DMS79 treated with DMSO at 0.1 percent for 48 hours (cell line): ENCODE measurements at regions not wholly inside any gene's neighbourhood (a gene's known extent, or its start where the extent isn't known, plus 50 kb on each side); places are given as distances from the start of the nearest gene placed in this dataset.

Experiments
- DNase-seq: peaks from one replicate; lab custom pipeline; 2025; lab: John Stamatoyannopoulos, UW

DNA sequence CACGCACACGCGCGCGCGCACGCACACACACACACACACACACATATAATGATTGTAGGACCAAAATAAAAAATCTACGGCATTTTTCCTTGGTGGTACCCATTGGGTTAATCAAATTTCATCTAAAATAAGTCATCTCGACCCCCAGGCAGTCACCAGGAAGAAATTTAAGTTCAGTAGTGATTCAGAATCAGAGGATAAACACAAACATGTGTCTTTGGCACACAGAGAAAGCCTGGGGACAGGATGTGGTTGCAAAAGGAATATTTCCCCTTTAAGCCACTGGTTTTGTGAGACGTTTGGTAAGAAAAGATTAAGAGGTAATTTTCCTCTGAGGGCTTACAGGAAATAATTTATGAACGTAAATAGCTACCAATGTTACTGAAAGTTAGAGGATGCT, 171.6 kb upstream of the PIEZO2 start:
- DNase-seq, result no peak

DNA sequence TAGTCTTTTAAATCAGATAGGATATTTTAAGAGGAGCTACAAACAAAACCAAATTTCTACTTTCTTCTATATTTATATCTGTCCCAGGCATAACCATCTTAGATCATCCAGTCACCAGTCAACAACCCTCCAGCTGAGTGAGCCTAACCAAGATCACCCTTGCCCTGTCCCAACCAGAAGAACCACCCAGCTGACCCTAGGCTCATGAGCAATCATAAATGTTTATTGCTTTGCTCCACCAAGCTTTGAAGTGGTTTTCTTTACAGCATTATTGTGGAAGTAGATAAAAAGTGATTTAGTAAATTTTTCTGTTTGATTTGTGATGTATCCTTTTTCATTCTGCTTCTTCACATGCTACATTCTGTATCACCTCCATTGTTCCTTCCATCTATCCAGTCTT, 167.2 kb upstream of the PIEZO2 start:
- no peak for DNase-seq

DNA sequence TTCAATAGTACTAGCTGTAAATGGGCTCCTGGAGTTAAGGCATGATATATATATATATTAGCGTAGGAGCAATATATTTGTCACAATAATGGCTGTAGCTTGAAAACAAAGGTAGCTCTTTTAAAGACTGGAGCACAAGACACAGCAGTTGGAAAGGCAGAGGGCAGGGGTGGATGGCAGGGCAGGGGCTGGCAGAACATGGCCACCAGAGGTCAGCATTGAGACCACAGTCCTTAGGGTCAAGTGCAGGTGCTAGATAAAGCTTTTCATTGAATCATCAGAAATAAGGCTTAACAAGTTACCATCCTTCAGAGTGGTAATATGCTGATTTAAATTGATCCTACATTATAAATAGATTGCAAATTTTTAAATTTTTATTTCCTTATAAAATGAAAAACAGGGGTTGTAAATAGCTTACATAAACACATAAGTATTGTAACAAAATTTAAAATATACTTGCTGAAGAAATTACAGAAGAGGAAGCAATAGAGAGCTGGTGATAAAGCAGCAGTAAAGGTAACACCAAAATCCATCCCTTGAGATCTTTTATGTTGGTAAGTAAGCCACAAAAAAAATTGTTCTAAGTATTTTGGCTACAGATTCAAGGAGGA, 161.2 kb upstream of the PIEZO2 start:
- peak; percentile 10 for DNase-seq

DNA sequence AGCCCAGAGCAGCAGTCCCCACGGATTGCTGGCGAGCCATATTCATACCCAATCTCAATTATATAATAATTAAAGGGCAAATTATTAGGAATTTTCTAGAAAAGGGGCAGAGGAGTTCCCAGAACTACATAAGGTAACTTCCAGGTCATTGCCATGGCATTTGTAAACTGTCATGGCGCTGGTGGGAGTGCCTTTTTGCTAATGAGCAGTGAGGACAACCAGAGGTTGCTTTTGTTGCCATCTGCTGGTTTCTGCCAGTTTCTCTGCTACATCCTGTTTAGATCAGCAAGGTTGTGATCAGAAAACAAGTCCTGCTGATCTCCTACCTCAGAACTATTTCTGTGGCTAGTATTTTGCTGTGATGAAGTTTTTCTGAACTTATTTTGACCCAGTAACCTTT, 159.8 kb upstream of the PIEZO2 start:
- DNase-seq, result no peak

DNA sequence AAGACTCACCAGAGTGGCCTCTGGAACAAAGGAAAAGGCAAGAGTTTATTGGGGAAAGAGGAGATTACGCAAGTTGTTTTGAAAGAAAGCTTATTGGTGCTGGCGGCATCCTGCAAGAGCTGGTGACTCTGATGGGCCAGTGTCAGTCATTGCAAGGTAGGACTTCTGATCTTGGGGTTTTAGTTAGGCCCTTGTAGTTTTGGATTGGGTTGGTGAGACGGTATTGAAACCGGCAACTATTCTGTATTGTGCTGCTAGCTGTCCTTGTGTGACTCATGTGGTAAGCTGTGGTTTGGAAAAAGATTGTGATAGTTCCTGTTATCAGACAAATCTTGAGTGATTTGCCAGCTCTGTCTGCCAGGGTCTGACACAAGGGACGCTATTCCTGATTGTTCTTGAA, 159.1 kb upstream of the PIEZO2 start:
- DNase-seq, result no peak

DNA sequence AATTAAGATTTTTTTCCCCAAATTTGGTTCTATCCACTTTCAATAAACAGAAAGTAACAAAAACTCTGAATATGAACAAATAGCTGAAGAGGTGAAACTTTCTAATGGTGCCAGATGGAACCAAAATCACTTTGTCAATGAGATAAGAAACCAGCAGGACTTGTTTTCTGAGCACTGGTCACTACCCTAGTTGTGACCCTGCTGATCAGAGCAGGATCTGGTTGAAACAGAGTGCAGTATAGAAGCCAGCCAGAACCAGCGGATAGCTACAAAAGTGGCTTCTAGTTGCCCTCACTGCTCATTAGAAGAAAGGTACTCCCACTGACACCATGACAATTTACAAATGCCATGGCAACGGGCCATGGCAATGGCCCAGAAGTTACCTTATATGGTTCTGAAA, 158.3 kb upstream of the PIEZO2 start:
- no peak for DNase-seq

DNA sequence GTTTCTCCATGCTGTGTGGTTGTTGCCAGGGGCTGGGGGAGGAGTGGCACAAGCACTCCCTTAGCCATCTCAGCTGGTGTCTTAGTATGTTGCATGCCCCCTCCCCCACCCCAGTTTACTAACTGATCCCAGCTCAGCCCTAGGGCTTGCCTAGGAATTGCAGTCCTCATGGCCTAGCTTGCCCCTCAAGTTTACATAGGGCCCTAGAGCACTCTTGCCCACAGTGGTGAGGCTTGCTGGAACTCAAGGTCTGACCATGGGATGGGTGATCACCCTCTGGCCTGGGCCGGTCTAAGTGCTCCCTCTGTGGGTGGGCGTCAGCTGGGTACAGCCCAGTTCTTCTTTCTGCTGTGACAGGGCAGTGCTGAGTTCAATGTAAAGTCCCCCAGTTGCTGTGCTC, 156.1 kb upstream of the PIEZO2 start:
- DNase-seq, result no peak

DNA sequence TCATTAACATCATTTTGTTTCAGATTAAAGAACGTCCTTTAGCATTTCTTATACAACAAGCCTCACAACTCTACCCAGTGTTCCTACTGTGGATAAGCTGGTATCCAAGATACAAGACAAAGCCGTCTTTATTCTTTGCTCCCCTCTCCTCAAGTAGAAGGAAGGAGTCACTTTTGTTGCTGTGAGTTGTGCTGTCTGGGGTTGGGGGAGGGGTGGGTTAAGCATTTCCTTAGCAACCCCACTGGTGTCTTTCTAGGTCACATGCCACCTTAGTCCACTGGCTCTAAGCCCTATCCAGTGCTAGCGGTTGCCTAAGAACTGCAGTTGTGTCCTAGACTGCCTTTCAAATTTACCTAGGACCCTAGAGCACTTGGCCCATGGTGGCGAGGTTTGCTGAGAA, 155.6 kb upstream of the PIEZO2 start:
- no peak for DNase-seq

DNA sequence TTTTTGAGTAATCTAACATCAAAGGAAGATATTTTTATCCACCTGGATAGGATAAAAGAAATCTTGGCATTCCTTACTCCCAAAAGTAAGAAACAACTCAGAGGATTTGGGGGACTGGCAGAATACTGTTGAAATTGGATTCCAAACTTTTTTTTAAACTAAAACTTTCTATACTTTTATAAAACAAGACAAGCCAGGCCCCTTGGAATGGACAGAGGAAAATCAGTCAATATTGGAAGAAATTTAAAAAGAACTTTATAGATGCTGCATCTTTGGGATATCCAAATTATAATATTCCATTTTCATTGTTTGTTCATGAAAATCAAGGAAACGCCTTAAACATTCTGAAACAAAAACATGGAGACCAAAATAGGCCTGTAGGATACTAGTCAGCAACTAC, 147.6 kb upstream of the PIEZO2 start:
- no peak for DNase-seq

DNA sequence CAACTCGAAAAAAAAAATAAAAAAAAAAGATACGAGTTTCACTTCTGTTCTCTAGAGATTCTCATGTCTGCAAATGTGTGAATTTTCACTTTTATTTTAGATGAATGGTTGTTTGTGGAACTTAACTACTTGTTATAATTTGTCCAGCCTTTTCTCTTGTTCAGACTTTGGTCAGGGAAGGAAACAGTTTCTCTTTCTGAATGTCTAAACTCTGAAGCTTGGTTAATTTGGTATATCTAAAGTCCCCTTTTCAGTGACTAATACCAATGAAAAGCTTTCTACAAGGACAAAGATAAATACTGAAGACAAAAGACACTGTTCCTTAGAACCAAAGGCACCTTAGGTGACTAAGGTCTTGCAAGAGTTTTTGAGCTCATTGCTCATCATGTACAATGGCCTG, 144.4 kb upstream of the PIEZO2 start:
- no peak for DNase-seq

DNA sequence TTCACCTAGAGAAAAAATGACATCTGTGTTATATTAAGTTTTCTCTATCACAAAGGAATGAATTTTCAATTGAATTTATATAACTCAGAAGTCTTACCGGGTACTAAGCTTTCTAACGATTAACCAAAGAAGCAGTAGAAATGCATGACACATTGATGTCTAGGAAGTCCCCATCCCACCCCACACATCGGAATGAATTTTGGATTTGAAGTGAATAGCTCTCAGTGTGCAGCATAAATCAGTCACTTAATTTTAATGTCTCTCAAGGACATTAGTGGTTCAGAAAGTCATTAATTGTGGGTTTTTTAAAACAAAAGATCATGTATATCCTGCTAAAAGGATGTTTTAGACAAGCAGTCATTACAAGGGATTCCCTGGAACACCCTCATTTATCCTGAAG, 141.4 kb upstream of the PIEZO2 start:
- no peak for DNase-seq

DNA sequence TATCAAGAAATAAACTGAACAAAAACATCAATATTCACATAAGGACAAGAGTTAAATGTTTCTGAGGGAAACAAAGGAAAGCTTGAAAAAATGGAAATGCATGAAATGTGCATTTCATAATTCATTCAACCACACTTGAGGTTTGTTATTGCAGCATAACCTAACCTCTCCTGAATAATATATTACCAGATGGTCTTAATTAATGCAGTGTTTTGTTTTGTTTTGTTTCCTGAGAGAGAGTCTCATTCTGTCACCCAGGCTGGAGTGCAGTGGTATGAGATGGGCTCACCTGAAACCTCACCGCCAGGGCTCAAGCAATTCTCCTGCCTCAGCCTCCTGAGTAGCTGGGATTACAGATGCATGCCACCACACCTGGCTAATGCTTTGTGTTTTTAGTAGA, 139.9 kb upstream of the PIEZO2 start:
- no peak for DNase-seq

DNA sequence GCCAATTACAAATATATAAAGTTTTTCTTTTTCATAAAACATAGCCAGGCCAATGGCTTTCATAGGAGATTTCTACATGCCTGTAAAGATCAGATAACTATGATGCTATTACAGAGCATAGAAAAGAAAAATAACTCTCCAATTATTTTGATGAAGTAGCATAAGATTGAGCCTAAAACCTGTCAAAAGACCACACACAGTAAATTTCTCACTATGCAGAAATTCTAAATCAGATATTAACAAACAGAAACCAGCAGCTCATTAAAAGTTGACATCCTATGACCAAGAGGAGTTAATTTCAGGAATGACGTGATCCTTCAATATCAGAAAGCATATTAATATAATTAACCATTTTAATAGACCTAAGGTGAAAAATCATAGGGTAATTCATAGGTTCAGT, 139.0 kb upstream of the PIEZO2 start:
- no peak for DNase-seq

DNA sequence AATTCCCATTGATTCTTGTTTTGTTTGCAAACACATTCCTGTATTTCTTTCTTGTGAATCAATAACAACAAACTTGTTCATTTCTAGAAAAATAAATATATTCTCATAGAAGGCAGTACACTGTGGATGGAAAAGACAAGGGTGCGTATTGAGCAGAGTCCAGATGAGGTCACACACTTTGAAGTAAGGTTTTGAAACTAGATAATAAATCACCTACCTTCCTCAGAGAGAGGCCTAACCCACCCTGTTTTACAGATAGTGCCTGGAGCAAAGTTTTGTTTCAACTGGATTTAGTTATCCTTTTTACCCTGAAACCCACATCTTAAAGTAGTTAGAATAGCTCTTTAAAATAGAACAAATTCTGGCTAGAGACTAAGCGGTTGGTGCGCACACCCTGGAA, 137.1 kb upstream of the PIEZO2 start:
- no peak for DNase-seq

DNA sequence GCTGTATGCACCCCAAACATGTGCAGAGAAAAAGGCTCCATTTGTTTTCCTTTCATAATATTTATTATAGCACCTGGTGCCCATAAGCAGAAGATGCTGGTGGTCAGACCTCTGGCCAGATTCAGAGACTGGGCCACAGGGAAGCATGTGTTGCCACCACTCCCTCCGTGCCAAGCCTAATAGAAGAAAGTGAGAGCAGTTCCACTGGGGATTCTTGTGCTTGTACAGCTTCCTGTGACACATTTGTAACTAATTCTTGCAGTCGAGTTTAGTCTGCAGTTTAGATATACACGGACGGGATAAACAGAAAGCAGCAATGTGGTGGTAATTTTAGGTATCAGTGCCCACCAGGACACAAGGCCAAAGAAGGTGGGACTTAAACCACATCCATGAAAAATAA, 135.4 kb upstream of the PIEZO2 start:
- no peak for DNase-seq

DNA sequence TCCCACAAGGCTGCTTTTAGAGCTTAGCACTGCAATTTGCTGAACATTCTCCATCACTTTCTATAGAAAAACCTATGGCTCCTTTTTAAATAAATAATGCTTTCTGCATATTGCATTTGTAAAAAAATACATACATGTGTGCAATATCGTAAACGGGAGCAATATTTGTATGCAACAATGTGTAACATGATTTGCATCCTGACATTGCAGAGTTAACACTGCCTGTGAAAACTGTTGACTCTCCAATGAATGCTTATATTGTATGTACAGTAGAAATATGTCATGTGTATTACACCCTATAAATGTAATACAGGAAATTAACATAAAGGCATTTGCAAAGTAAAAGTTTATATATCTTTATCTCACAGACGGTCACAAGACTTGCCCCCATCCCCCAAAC, 135.0 kb upstream of the PIEZO2 start:
- no peak for DNase-seq

DNA sequence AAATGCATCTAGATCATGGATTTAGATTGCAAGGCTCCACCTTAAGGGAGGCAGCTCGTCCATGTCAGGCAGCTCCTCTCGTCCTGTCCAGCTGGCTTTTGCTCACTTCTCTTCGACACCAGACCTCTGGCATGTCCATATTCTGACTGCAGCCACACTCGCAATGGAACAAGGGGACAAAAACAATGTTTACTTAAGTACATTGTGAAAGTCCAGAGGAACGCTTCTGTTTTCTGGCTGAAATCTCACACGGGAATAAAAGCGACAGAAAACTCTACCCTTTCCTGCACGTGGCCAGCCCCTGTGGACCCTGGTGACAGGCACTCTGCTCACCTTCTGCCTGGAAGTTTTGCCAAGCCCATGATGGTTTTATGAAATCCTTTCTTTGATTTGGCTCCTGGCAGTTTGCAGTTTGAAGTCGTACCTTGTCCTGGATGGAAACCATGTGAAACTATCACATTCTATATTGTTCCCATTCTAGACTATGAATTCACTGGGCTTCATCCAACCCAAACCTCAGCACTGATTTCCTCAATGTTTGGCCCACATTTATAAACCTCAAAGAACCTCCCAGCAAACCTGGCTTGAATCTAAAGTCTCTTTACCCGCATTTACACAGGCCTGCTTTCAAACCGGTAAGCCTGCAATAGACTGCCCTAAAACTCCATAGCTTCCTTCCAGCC, 134.3 kb upstream of the PIEZO2 start:
- DNase-seq, result no peak

DNA sequence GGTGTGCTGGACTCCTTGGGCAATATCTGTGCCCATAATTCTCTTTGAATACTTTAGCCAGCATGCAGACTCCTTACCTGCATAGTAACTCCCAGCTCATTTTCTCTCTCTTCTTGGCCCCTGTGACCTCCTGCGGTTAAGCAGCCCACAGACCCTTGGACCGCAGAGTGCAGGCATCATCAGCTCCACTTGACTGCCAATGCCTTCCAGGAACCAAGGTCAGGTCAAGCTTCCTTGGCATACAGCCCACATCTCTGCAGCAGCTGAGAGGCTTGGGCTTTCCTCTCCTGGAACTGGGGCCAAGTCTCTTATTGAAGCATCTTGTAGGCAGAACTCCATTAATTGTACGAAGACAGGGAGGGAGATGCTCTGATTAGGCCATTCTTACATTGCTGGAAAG, 130.1 kb upstream of the PIEZO2 start:
- DNase-seq, result no peak

DNA sequence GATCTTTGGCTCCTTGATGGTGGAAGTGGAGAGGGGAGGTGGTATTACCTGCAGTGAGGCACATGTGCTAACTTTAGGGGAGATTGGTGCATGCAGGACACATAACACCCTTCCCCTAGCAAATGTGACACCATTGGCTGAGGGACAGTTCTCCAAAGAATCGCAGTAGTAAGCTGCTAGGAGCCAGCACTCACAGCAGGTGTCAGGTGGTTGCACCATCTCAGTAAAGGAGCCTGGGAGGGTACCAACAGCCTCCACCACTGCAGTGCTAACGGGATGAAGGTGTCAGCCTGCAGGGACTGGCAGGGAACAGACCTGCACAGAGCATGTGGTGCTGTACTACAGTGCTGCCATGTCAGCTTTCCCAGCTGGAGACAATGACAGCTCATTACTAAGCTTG, 127.3 kb upstream of the PIEZO2 start:
- DNase-seq, result no peak

DNA sequence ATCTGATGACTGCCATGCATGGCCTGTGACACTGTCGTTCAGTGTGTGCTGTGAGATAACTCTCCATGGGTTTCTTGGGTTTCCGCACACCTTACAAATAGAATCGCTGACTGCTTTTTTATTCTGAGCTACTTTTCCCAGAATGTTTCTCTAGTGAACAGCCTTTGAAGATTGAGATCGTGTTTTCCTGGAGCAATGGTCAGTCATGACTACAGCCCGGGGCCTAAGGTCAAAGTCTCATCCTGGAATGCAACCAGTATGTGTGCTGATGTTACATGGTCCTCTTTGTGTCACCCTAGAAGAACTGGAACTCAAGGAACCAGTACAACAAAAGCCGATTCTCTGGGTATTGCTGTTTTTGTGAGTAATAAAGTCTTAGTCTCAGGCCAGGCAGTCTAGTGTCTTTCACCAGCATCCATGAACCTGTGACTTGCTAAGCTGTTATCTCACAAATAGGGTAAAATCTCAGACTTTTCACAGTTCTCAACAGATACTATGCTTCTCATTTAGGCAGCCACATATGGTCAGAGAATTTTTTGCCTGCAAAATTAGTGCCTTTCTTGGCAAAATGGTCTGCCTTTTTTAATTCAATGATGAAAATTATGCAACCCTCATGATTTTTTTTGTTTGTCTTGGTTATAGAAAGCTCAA, 124.9 kb upstream of the PIEZO2 start:
- no peak for DNase-seq

DNA sequence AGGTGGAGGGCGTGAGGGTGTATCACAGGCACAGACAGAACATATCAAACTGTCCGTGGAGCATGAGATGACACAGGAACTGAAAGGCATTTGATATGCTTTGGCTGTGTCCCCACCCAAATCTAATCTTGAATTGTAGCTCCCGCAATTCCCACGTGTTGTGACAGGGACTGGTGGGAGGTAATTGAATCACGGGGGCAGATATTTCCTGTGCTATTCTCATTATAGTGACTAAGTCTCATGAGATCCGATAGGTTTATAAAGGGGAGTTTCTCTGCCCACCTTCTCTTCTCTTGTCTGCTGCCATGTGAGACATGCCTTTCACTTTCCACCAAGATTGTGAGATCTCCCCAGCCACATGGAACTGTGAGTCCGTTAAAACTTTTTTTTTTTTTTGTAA, 123.1 kb upstream of the PIEZO2 start:
- no peak for DNase-seq

DNA sequence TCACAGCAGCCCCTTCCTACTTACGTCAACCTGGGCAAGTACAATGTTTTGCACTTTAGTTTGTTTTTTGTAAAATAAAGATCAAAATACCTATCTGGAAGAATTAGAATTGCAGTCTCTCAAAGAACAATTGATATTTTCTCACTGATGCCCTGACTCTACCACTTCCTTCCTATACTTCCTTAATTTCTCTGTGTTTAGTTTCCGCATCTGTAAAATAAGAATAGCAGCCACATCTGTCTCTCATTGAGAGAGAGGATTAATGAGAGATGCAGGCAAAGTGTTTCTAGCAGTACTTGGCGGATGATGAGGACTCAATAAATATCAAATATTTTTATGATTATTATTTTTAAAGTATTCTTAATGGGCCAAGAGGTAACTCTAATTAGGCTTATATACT, 122.6 kb upstream of the PIEZO2 start:
- DNase-seq, result no peak

DNA sequence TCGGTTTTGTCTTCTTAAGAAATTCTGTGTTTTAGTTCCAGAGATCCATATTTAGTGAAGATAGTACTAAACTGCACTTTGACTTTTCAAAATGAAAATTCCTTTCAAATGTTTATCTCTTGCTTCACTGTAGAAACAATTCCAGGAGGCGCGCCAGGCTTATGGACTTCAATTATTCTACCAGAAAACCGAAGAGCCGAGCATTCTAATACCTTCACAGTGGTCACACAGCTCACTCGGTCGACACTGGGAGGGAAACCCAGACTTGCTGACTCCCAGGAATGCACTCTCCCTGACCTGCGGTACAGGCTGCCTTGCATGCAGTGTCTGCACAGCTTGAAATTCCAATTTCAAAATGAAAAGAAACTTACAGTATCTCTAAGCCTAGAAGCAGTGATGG, 119.9 kb upstream of the PIEZO2 start:
- DNase-seq, result no peak

DNA sequence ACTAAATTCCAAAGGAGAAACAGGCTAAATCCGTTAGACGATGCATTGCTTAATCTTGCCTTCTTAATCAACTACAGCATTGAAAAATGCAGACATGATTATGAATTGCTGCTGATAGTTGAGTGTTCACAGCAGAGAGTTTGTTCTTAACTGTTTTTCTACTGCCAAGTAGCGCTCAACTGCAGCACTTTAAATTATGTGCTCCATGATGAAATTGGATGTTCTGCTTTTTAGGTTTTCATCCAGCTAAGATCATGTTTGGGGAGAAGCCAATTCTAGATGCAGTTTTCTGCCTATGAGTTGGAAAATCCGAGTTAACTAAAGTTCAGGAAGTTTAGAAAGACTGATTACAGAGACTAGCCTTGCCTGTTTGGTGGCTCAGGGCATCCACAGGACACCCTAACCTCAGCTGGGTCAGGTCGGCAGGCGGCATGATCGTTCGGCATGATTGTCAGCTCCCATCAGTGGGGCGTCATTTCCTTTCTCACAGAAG, 119.4 kb upstream of the PIEZO2 start:
- no peak for DNase-seq
